ENCODE measurements at regions not wholly inside any gene's neighbourhood (a gene's known extent, or its start where the extent isn't known, plus 50 kb on each side); places are given as distances from the start of the nearest gene placed in this dataset.

GRCh38 chr1:116855773-116856201 is 53.9 kb upstream of the PTGFRN start:
- no peak for TF ChIP-seq CTCF (IDR thresholded peaks at IDR 0.05)
- no peak for TF ChIP-seq EZH2phosphoT487 (IDR thresholded peaks at IDR 0.05)
